MM.1S (cell line): ENCODE measurements at regions not wholly inside any gene's neighbourhood (a gene's known extent, or its start where the extent isn't known, plus 50 kb on each side); places are given as distances from the start of the nearest gene placed in this dataset.

ENCODE experiments used
- DNase-seq: peaks from one replicate; pipeline ENCODE4 v3.0.0-alpha.2; 2015
- H2AFZ ChIP-seq: fragments of 300-600 bp; sonication (generic); 2 replicates; pipeline ENCODE4 v1.6.0; 2016; ENCODE audit warnings: antibody characterized with exemption, low read length
- H3F3A ChIP-seq: fragments of 300-600 bp; sonication (generic); 2 replicates; pipeline ENCODE4 v1.6.1; 2016; ENCODE audit warnings: mild to moderate bottlenecking, antibody characterized with exemption, low read length, moderate library complexity, mixed read lengths; ENCODE audit not compliant: insufficient read depth
- H3K27ac ChIP-seq: fragments of 300-600 bp; sonication (generic); 2 replicates; pipeline ENCODE4 v1.5.1; 2016; ENCODE audit warnings: mild to moderate bottlenecking, low read length
- H3K27me3 ChIP-seq: fragments of 300-600 bp; sonication (generic); replicated peaks from 2 replicates; pipeline ENCODE4 v1.6.0; 2016; ENCODE audit warnings: low read length; ENCODE audit not compliant: insufficient read depth
- H3K36me3 ChIP-seq: fragments of 300-600 bp; sonication (generic); replicated peaks from 2 replicates; pipeline ENCODE4 v1.6.1; 2016; ENCODE audit warnings: mild to moderate bottlenecking, low read length, mixed read lengths; ENCODE audit not compliant: insufficient read depth
- H3K4me1 ChIP-seq: fragments of 300-600 bp; sonication (generic); 2 replicates; pipeline ENCODE4 v1.6.1; 2016; ENCODE audit warnings: low read length, mixed read lengths
- H3K4me2 ChIP-seq: fragments of 300-600 bp; sonication (generic); 2 replicates; pipeline ENCODE4 v1.6.0; 2016; ENCODE audit warnings: low read depth, low read length
- H3K4me3 ChIP-seq: fragments of 300-600 bp; sonication (generic); 2 replicates; pipeline ENCODE4 v1.5.1; 2016; ENCODE audit warnings: low read length, mixed read lengths
- H3K79me2 ChIP-seq: fragments of 300-600 bp; sonication (generic); 2 replicates; pipeline ENCODE4 v1.6.1; 2016; ENCODE audit warnings: mixed run types, low read length, mixed read lengths
- H3K9ac ChIP-seq: fragments of 300-600 bp; sonication (generic); 2 replicates; pipeline ENCODE4 v1.6.1; 2016; ENCODE audit warnings: low read length, mixed read lengths
- H3K9me2 ChIP-seq: fragments of 300-600 bp; sonication (generic); replicated peaks from 2 replicates; pipeline ENCODE4 v1.6.1; 2016; ENCODE audit warnings: mild to moderate bottlenecking, low read length, mixed read lengths; ENCODE audit not compliant: insufficient read depth
- H3K9me3 ChIP-seq: fragments of 300-600 bp; sonication (generic); replicated peaks from 2 replicates; pipeline ENCODE4 v1.6.1; 2016; ENCODE audit warnings: mild to moderate bottlenecking, low read length, mixed read lengths; ENCODE audit not compliant: insufficient read depth
- H4K20me1 ChIP-seq: fragments of 300-600 bp; sonication (generic); 2 replicates; pipeline ENCODE4 v1.6.1; 2016; ENCODE audit warnings: mild to moderate bottlenecking, low read length, moderate library complexity, mixed read lengths; ENCODE audit not compliant: insufficient read depth
- EZH2 ChIP-seq: fragments of 300-600 bp; sonication (generic); optimal IDR thresholded peaks from 2 replicates; pipeline ENCODE3; 2017; ENCODE audit warnings: low read depth, mild to moderate bottlenecking, antibody characterized with exemption, low read length, mixed read lengths
- EZH2phosphoT487 ChIP-seq: fragments of 300-600 bp; sonication (generic); IDR thresholded peaks from 2 replicates; pipeline ENCODE4 v1.6.1; 2018; ENCODE audit warnings: antibody characterized with exemption, low read length
- TF ChIP-seq, protein P1 (sequence below): fragments of 300-600 bp; sonication (generic); IDR thresholded peaks from 2 replicates; pipeline ENCODE4 v1.5.1; 2016; ENCODE audit warnings: antibody characterized with exemption, low read length, mixed read lengths

DNA sequence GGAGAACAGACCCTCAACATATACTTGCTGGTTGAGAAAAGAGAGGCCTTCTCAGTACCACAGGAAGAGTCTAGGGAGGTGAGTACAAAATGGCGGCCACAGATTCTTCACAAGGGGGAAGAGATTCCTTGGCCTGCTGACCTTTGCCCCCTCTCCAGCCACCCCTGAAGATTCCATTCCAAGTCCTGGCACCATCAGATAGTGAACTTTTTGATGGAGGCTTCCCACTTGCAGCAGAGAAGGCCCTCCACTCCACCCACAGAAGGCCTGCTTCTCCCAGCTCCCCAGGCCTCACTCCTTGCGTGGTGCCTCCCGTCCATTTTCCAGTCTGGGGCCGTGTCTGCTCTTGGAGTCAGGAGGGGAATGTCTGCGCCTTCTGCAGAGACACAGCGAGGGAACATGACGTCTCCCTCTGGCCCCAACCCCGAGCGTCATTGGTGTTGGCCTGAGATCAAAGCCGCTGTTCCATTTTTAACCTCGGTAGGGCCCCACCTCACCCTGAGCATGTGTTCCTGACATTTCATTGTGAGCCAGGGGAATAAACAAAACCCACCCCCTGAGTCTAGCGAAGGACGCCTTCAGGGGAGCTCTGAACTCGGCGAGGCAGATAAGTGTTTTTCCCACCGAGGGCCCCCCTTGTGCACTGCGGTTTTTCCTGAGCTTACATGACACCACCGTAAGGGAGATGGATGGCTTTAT, 268.7 kb upstream of the TBX3 start:
- Histone ChIP-seq H3F3A (no peaks in the 10 kb centered on the region), H3K9me2 (no peaks in the 10 kb centered on the region), H3K36me3 (no peaks in the 10 kb centered on the region), H3K9ac (no peak overlapping the region), H3K27me3 (no peaks in the 10 kb centered on the region), H3K79me2 (no peaks in the 10 kb centered on the region), H4K20me1 (no peaks in the 10 kb centered on the region), H3K4me2 (no peak overlapping the region), H3K9me3 (no peaks in the 10 kb centered on the region), H3K27ac (no peak overlapping the region), H3K4me3 (no peak overlapping the region), H3K4me1 (no peaks in the 10 kb centered on the region), H2AFZ (no peak overlapping the region)
- DNase-seq = no peak
- no peak for TF ChIP-seq EZH2phosphoT487
- TF ChIP-seq, protein P1, sequence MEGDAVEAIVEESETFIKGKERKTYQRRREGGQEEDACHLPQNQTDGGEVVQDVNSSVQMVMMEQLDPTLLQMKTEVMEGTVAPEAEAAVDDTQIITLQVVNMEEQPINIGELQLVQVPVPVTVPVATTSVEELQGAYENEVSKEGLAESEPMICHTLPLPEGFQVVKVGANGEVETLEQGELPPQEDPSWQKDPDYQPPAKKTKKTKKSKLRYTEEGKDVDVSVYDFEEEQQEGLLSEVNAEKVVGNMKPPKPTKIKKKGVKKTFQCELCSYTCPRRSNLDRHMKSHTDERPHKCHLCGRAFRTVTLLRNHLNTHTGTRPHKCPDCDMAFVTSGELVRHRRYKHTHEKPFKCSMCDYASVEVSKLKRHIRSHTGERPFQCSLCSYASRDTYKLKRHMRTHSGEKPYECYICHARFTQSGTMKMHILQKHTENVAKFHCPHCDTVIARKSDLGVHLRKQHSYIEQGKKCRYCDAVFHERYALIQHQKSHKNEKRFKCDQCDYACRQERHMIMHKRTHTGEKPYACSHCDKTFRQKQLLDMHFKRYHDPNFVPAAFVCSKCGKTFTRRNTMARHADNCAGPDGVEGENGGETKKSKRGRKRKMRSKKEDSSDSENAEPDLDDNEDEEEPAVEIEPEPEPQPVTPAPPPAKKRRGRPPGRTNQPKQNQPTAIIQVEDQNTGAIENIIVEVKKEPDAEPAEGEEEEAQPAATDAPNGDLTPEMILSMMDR = no peak
- no peak for TF ChIP-seq EZH2

DNA sequence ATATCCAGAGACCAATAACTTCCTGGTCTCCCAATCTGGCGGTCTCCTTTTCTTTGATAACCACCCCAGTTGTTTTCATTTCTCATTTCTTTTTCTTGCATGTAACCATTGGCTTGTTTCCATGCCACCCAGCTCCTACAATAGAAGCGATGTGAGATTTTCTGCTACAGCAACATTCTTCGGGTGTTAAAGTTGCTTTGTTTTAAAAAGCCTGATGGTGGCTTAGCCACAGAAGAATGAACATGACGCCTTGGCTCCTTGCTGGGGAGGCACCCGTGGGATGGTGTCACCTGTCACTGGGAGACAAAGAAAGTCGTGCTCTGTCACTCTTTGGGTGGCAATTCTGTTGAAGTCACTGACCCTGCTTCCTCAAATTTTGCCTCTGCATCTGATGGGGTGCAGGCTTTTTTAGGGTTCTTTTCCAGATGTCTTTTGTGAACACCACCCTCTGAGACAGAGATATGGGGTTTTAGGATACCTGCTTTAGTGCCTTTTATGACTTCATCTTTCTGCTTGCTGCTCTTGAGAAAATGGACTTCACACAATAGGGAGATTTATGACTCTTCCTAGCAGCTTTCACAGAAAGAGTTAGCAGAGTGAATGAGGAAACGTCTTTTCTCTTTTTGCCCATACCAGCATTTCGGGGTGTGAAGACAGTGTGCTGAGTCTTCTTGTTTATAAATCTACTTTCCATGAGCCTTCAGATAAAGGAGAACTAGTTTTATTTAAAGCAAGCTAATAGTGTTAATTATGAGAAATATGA, 265.3 kb upstream of the TBX3 start:
- H3K4me3 ChIP-seq = no peak overlapping the region
- H3K27ac ChIP-seq = no peak overlapping the region
- H3K9ac ChIP-seq = no peak overlapping the region
- TF ChIP-seq, protein P1 = no peak
- H3K27me3 ChIP-seq = no peaks in the 10 kb centered on the region
- H4K20me1 ChIP-seq = no peaks in the 10 kb centered on the region
- H3K36me3 ChIP-seq = no peaks in the 10 kb centered on the region
- no peaks in the 10 kb centered on the region for H3K9me2 ChIP-seq
- no peak overlapping the region for H2AFZ ChIP-seq
- H3K79me2 ChIP-seq = no peaks in the 10 kb centered on the region
- H3K4me1 ChIP-seq = no peaks in the 10 kb centered on the region
- no peak for DNase-seq
- H3K4me2 ChIP-seq = no peak overlapping the region
- no peaks in the 10 kb centered on the region for H3F3A ChIP-seq
- H3K9me3 ChIP-seq = no peaks in the 10 kb centered on the region

DNA sequence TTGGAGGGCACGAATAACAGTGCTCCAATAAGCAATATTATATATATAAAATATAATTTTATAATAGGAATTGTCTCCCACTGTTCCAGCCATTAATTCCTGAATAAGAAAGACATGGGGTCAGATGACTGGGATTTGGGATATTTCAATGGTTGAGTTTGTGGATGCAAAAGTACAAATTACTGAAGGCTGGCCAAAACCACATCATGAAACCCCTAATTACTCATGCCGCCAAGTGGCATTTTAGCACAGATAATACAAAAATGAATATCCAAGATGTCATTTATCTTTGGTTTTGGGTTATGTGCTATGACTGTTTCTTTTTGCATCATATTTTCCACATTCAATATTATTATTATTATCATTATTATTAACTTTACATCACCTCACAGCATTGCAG, 261.4 kb upstream of the TBX3 start:
- no peak overlapping the region for H2AFZ ChIP-seq
- TF ChIP-seq, protein P1 = no peak
- TF ChIP-seq EZH2 (no peak), EZH2phosphoT487 (no peak)
- no peak overlapping the region for H3K27ac ChIP-seq
- H3K27me3 ChIP-seq = no peaks in the 10 kb centered on the region
- no peak for DNase-seq
- no peaks in the 10 kb centered on the region for H3K9me3 ChIP-seq
- no peaks in the 10 kb centered on the region for H3K79me2 ChIP-seq
- no peaks in the 10 kb centered on the region for H4K20me1 ChIP-seq
- no peaks in the 10 kb centered on the region for H3K4me1 ChIP-seq
- H3K9ac ChIP-seq = no peak overlapping the region
- H3K4me3 ChIP-seq = no peak overlapping the region
- no peak overlapping the region for H3K4me2 ChIP-seq
- H3K36me3 ChIP-seq = no peaks in the 10 kb centered on the region
- no peaks in the 10 kb centered on the region for H3F3A ChIP-seq
- H3K9me2 ChIP-seq = no peaks in the 10 kb centered on the region
